ENCODE measurements at regions not wholly inside any gene's neighbourhood (a gene's known extent, or its start where the extent isn't known, plus 50 kb on each side); places are given as distances from the start of the nearest gene placed in this dataset.

DNA sequence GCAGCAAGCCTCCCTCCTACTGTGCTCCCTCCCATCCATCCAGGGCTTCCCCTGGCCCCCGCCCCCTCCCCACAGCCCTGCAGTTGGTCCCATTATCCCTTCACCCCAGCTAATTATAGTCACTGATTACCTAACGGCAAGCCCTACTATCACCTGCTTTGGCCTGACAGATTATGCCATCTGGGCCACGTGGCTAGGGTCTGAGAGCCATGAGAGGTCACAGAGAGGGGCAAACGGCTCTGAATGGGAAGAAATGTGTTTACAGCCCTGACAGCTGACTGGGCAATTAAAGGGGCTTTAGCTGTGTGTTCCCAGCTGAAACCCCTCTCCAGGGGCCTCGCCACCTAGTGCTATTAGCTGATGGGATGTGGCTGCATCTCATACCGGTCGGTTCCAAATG is 134.4 kb upstream of the CPEB2 start:
- peak overlapping the region; percentile 39 for H3K4me3 ChIP-seq (ENCODE audit: low read length)
- H3K36me3 ChIP-seq (ENCODE audit: control insufficient read depth, insufficient read depth, low read length), result no peaks in the 10 kb centered on the region
- Mint-ChIP-seq H3K4me1 (peaks cover 43% of the 10 kb centered on the region), H3K9me3 (no peaks in the 10 kb centered on the region), H3K27ac (no peak overlapping the region), H3K36me3 (ENCODE audit: low read depth) (no peaks in the 10 kb centered on the region), H3K4me3 (no peak overlapping the region), H3K27me3 (ENCODE audit: insufficient read depth) (peaks cover 4% of the 10 kb centered on the region)
- TF ChIP-seq, protein P1, sequence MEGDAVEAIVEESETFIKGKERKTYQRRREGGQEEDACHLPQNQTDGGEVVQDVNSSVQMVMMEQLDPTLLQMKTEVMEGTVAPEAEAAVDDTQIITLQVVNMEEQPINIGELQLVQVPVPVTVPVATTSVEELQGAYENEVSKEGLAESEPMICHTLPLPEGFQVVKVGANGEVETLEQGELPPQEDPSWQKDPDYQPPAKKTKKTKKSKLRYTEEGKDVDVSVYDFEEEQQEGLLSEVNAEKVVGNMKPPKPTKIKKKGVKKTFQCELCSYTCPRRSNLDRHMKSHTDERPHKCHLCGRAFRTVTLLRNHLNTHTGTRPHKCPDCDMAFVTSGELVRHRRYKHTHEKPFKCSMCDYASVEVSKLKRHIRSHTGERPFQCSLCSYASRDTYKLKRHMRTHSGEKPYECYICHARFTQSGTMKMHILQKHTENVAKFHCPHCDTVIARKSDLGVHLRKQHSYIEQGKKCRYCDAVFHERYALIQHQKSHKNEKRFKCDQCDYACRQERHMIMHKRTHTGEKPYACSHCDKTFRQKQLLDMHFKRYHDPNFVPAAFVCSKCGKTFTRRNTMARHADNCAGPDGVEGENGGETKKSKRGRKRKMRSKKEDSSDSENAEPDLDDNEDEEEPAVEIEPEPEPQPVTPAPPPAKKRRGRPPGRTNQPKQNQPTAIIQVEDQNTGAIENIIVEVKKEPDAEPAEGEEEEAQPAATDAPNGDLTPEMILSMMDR (conservative IDR thresholded peaks at IDR 0.05), result no peak
- no peaks in the 10 kb centered on the region for H3K27me3 ChIP-seq (ENCODE audit: control insufficient read depth, insufficient read depth, low read length, poor library complexity, severe bottlenecking)
- H3K27ac ChIP-seq (ENCODE audit: low read depth, low read length), result no peak overlapping the region
- peak; percentile 75 for DNase-seq
- H3K9me3 ChIP-seq (ENCODE audit: control insufficient read depth, low read length), result no peaks in the 10 kb centered on the region
- peaks cover 25% of the 10 kb centered on the region for H3K4me1 ChIP-seq (ENCODE audit: control insufficient read depth, insufficient read depth, low read length)
- 42 to 43% methylated on average over 5 to 7 of the region's 7 CpGs for WGBS, 2 experiments (ENCODE audit: insufficient coverage in 1 of 2, insufficient read length in 1 of 2)
- no peak overlapping the region for H3K9ac ChIP-seq (ENCODE audit: extremely low read depth, low read length, poor library complexity, severe bottlenecking)

DNA sequence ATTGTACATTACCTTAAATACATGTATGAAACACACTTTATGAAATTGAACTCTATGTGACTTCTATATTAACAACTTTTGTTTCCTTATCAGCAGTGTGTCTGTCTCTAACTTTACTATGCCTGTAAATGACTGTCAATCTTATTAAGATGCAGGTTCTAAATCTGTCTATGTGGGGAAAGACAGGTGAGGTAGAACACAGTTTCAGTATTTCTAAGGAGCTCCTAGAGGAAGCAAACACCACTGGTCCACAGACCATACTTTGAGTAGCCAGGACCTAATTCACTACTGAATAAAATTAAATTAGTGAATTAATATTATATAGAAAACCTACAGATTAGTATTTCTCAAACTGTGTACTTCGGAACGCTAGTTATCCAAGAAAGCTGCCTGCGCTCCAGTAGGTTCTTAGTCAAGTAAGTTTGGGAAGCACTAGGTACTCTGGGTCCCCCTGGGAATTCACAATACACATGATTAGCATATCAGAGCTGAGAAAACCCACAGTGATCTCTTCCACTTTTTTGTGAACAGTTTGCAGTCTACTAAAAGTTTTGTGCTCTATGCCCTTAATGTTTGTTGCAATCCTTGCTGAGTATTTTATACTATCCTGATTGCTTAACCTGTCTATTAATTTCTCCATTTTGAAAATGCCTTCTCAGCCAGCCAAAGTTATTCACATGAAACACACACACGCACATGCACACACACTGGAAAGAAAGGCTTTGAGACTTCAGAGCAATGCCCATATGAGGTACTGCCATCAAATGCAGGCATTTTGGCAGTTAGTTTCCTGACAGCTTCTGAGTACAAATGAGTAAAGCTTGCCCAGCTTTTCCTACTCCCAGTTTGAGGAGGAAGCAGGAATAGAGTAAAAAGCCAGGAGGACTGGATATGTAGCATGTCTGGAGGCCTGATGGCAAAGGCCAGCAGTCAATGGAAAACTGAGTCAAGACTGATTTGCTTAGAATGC is 133.6 kb upstream of the CPEB2 start:
- Mint-ChIP-seq H3K9me3 (no peaks in the 10 kb centered on the region), H3K4me3 (no peak overlapping the region), H3K27me3 (ENCODE audit: insufficient read depth) (peaks cover 4% of the 10 kb centered on the region), H3K4me1 (peaks cover 38% of the 10 kb centered on the region), H3K36me3 (ENCODE audit: low read depth) (no peaks in the 10 kb centered on the region), H3K27ac (no peak overlapping the region)
- Histone ChIP-seq H3K9me3 (ENCODE audit: control insufficient read depth, low read length) (no peaks in the 10 kb centered on the region), H3K9ac (ENCODE audit: extremely low read depth, low read length, poor library complexity, severe bottlenecking) (no peak overlapping the region), H3K27ac (ENCODE audit: low read depth, low read length) (no peak overlapping the region), H3K4me1 (ENCODE audit: control insufficient read depth, insufficient read depth, low read length) (peaks cover 25% of the 10 kb centered on the region), H3K36me3 (ENCODE audit: control insufficient read depth, insufficient read depth, low read length) (no peaks in the 10 kb centered on the region), H3K27me3 (ENCODE audit: control insufficient read depth, insufficient read depth, low read length, poor library complexity, severe bottlenecking) (no peaks in the 10 kb centered on the region), H3K4me3 (ENCODE audit: low read length) (peak overlapping the region; percentile 39)
- 83 to 92% methylated on average over 1 to 4 of the region's 4 CpGs for WGBS, 2 experiments (ENCODE audit: insufficient coverage in 1 of 2, insufficient read length in 1 of 2)
- DNase-seq, result no peak
- TF ChIP-seq, protein P1 (conservative IDR thresholded peaks at IDR 0.05), result no peak

DNA sequence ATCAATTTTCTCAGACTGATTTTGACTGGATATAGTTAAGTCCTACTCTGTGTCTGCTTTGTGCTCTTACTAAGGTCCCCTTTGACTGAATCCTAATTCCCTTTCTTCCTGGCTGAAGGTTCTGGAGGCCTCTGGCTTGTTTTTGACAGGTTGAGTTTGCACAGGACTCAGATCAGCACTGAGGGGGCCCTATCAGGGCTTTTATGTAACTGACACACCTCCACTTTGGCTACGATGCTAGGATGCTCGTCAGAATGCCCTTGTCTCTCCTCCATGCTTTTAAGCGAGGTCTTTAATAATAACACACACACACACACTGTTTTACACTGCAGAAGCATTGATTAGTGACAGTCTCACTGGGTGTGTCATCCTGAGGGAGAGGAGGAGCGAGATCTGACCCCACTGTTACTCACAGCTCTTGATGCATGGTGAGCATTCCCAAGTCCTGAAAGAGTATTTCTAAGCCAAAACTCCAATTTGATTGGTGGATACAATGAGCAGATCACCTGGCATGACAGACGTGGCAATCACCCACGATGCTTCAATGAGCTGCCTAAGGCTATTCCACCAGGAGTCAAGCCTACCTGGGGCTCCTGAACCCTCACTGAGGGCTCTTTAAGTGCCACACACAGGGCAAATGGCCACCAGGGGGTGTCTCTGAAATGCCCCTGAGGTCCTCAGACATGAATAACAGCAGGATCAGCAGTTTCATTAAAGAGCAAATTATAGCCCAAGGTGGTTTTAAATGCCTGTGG is 130.4 kb upstream of the CPEB2 start:
- H3K9me3 ChIP-seq (ENCODE audit: control insufficient read depth, low read length), result no peaks in the 10 kb centered on the region
- H3K27me3 ChIP-seq (ENCODE audit: control insufficient read depth, insufficient read depth, low read length, poor library complexity, severe bottlenecking), result no peaks in the 10 kb centered on the region
- DNase-seq, result peak; percentile 85
- H3K9me3 Mint-ChIP-seq, result no peaks in the 10 kb centered on the region
- H3K4me3 ChIP-seq (ENCODE audit: low read length), result no peak overlapping the region
- H3K27me3 Mint-ChIP-seq (ENCODE audit: insufficient read depth), result peaks cover 2% of the 10 kb centered on the region
- WGBS, 2 experiments (ENCODE audit: insufficient coverage in 1 of 2, insufficient read length in 1 of 2), result 60 to 87% methylated on average over 3 to 6 of the region's 6 CpGs
- H3K27ac ChIP-seq (ENCODE audit: low read depth, low read length), result no peak overlapping the region
- no peaks in the 10 kb centered on the region for H3K36me3 Mint-ChIP-seq (ENCODE audit: low read depth)
- H3K4me1 Mint-ChIP-seq, result peaks cover 30% of the 10 kb centered on the region
- no peak overlapping the region for H3K27ac Mint-ChIP-seq
- TF ChIP-seq, protein P1 (conservative IDR thresholded peaks at IDR 0.05), result peak; percentile 80
- no peak overlapping the region for H3K9ac ChIP-seq (ENCODE audit: extremely low read depth, low read length, poor library complexity, severe bottlenecking)
- no peak overlapping the region for H3K4me3 Mint-ChIP-seq
- H3K4me1 ChIP-seq (ENCODE audit: control insufficient read depth, insufficient read depth, low read length), result peaks cover 18% of the 10 kb centered on the region
- H3K36me3 ChIP-seq (ENCODE audit: control insufficient read depth, insufficient read depth, low read length), result no peaks in the 10 kb centered on the region
